ENCODE measurements at regions not wholly inside any gene's neighbourhood (a gene's known extent, or its start where the extent isn't known, plus 50 kb on each side); places are given as distances from the start of the nearest gene placed in this dataset.

DNA sequence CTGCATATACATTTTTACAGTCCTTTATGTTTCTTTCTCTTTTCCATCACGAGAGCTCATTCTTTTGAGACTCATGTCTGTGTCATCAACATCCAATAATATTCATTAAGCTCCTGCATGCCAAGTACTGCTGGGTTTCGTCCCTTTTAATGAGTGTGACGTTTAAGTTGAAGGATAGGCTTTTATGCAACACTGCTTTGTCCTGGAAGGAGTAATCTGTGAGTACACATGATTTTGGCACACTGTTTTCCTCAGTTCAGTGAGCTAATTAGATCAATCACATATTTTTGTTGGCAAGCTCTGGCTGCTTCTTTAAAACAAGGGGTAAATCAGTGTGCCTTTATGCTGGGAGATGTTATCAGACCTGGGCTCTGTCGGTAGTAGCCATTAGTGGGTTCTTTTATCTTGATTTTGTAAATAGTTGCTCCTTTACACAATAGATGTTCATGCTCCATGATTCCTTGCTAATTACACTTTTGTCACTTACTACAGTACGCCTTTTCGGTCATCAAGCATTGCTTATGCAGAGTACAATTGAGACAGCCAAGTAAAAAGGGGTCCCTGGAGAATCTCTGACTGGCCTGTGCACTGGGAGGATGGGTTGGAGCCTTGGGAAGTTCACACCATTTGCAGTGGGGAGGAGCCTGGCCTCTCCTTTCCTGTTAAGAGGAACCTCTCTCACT, 132.6 kb downstream of the FHIP1A start:
- TF ChIP-seq, protein P1, sequence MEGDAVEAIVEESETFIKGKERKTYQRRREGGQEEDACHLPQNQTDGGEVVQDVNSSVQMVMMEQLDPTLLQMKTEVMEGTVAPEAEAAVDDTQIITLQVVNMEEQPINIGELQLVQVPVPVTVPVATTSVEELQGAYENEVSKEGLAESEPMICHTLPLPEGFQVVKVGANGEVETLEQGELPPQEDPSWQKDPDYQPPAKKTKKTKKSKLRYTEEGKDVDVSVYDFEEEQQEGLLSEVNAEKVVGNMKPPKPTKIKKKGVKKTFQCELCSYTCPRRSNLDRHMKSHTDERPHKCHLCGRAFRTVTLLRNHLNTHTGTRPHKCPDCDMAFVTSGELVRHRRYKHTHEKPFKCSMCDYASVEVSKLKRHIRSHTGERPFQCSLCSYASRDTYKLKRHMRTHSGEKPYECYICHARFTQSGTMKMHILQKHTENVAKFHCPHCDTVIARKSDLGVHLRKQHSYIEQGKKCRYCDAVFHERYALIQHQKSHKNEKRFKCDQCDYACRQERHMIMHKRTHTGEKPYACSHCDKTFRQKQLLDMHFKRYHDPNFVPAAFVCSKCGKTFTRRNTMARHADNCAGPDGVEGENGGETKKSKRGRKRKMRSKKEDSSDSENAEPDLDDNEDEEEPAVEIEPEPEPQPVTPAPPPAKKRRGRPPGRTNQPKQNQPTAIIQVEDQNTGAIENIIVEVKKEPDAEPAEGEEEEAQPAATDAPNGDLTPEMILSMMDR (conservative IDR thresholded peaks at IDR 0.05 in 1 of 2, IDR thresholded peaks at IDR 0.05 in 1 of 2; ENCODE audit: low read depth in 1 of 2, low read length in 2 of 2), result no peak
- no peak for TF ChIP-seq EZH2 (IDR thresholded peaks at IDR 0.05; ENCODE audit: low read length, missing control alignments)

Measured in fibroblast of lung (primary cell).